ENCODE measurements at regions not wholly inside any gene's neighbourhood (a gene's known extent, or its start where the extent isn't known, plus 50 kb on each side); places are given as distances from the start of the nearest gene placed in this dataset.

GRCh38 chr2:164275659-164276058, 345.6 kb downstream of the GRB14 start:
- H3K4me3 ChIP-seq, result no peak overlapping the region
- H3K9me3 ChIP-seq, result no peaks in the 10 kb centered on the region
- DNase-seq, result no peak
- TF ChIP-seq CTCF (IDR thresholded peaks at IDR 0.05), result no peak
- H3K27me3 ChIP-seq (ENCODE audit: insufficient read depth in 3 of 3, low read length in 2 of 3), result no peaks in the 10 kb centered on the region
- H3K4me1 ChIP-seq, result no peaks in the 10 kb centered on the region
- H3K27ac ChIP-seq, result no peak overlapping the region
- H3K36me3 ChIP-seq (ENCODE audit: insufficient read depth in 1 of 2, low read depth in 1 of 2), result no peaks in the 10 kb centered on the region
- no peak for ATAC-seq
- intact Hi-C loops (cut with DNase I), result no loop called here

- Histone ChIP-seq H3K27me3 (ENCODE audit: insufficient read depth in 3 of 3, low read length in 2 of 3) (no peaks in the 10 kb centered on the region), H3K4me3 (no peak overlapping the region), H3K27ac (no peak overlapping the region), H3K4me1 (no peaks in the 10 kb centered on the region), H3K9me3 (no peaks in the 10 kb centered on the region), H3K36me3 (ENCODE audit: insufficient read depth in 1 of 2, low read depth in 1 of 2) (no peaks in the 10 kb centered on the region)
- no peak for TF ChIP-seq CTCF (IDR thresholded peaks at IDR 0.05)
- DNase-seq, result no peak
- no peak for ATAC-seq
- intact Hi-C loops (cut with DNase I), result no loop called here
- 61 to 89% (median 67%) methylated on average over 2 of the region's 2 CpGs for WGBS, 3 donors
Observed at GRCh38 chr2:164260506-164260905, 360.8 kb downstream of the GRB14 start.

GRCh38 chr2:164257742-164258141, 363.5 kb downstream of the GRB14 start:
- TF ChIP-seq CTCF (IDR thresholded peaks at IDR 0.05), result no peak
- Histone ChIP-seq H3K9me3 (no peaks in the 10 kb centered on the region), H3K27me3 (ENCODE audit: insufficient read depth in 3 of 3, low read length in 2 of 3) (no peaks in the 10 kb centered on the region), H3K27ac (no peak overlapping the region), H3K4me3 (no peak overlapping the region), H3K36me3 (ENCODE audit: insufficient read depth in 1 of 2, low read depth in 1 of 2) (no peaks in the 10 kb centered on the region), H3K4me1 (no peaks in the 10 kb centered on the region)
- DNase-seq (no peak), ATAC-seq (no peak)
- intact Hi-C loops (cut with DNase I), result no loop called here
- WGBS, 3 donors, result 13 to 27% (median 26%) methylated on average over 3 of the region's 3 CpGs

- ATAC-seq (no peak), DNase-seq (no peak)
- Histone ChIP-seq H3K9me3 (no peaks in the 10 kb centered on the region), H3K4me3 (no peak overlapping the region), H3K27ac (no peak overlapping the region), H3K4me1 (no peaks in the 10 kb centered on the region), H3K36me3 (ENCODE audit: insufficient read depth in 1 of 2, low read depth in 1 of 2) (no peaks in the 10 kb centered on the region), H3K27me3 (ENCODE audit: insufficient read depth in 3 of 3, low read length in 2 of 3) (peaks cover 0 to under 1% (median 0%) of the 10 kb centered on the region in 3 donors)
- intact Hi-C loops (cut with DNase I), result no loop called here
- TF ChIP-seq CTCF (IDR thresholded peaks at IDR 0.05), result no peak
- 46 to 80% (median 69%) methylated on average over 2 of the region's 2 CpGs for WGBS, 3 donors
Observed at GRCh38 chr2:164252568-164253287, 368.6 kb downstream of the GRB14 start.

- no peaks in the 10 kb centered on the region for H3K9me3 ChIP-seq
- intact Hi-C loops (cut with DNase I), result no loop called here
- no peaks in the 10 kb centered on the region for H3K36me3 ChIP-seq (ENCODE audit: insufficient read depth in 1 of 2, low read depth in 1 of 2)
- H3K4me3 ChIP-seq, result no peak overlapping the region
- no peak overlapping the region for H3K27ac ChIP-seq
- peaks cover 0 to 3% (median 0%) of the 10 kb centered on the region in 3 donors for H3K27me3 ChIP-seq (ENCODE audit: insufficient read depth in 3 of 3, low read length in 2 of 3)
- no peak for ATAC-seq
- no peak for TF ChIP-seq CTCF (IDR thresholded peaks at IDR 0.05)
- no peaks in the 10 kb centered on the region for H3K4me1 ChIP-seq
- DNase-seq, result no peak
Observed at GRCh38 chr2:164243315-164243714, 378.0 kb downstream of the GRB14 start.

All from psoas muscle (tissue), 7 donors.